Inferior parietal cortex (tissue), 1 donor: ENCODE measurements at regions not wholly inside any gene's neighbourhood (a gene's known extent, or its start where the extent isn't known, plus 50 kb on each side); places are given as distances from the start of the nearest gene placed in this dataset.

Experiments used
- DNase-seq: peaks from one replicate; pipeline ENCODE4 v3.0.0-alpha.2; 2016; ENCODE audit errors: extremely low spot score

DNA sequence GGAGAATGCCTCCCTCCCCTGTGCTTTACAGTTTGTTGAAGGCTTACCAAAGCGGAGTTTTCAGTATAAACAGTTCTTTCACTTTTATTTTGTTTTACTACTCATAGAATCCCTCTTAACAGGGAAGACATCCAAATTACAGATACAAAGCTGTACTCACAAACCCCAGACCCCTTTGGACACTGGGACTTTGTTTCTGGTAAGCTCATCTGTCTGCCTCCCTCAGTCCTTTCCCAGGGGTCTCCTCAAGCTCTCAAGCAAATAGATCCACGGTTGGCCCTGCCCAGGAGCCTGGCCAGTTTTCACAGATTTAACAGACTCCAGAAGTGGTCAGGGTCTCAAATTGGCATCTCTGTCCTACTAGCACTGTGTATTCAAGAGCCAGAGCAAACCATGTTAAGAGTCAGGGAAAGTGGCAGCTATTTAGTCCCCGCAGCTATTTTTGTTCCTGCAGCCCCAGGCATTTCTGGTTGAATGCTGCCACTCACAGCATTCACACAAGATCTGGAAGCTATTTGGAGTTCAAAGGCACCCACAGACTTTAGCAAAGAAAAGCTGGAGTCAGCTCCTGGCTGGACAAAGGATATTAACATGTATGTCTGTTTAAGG, 54.2 kb downstream of the TMEM100 start:
- DNase-seq = no peak

DNA sequence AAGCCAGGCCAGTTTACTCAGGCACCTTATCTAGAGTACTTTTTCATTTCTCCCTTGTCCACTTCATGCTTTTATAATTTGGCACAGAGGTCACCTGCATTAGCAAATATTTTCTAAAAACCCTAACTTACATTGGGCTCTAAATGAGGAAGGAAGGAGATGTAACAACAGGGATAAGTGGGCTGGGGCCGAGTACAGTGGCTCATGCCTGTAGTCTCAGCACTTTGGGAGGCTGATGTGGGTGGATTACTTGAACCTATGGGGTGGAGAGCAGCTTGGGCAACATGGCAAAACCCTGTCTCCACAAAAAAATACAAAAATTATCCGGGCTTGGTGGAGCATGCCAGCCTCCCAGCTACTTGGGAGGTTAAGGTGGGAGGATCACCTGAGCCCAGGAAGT, 55.9 kb downstream of the TMEM100 start:
- no peak for DNase-seq

DNA sequence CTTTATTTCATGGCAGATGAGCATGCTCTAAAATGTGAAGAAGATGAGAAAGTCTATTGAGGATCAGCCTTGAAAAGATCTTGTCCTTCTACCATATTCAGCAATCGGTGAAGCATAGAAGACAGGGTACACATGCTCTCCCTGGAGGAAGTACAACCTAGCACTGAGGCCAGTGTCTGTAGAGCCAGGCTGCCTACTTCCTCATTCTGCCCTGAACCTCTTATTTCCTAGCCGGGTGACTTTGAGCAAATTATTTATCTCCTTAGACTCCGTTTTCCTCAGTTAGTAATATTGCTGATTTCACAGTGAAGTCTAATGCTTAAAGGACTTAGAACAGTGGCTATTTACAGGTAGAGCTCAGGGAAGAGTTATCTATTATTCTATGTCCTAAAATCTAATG, 58.4 kb downstream of the TMEM100 start:
- DNase-seq = no peak

DNA sequence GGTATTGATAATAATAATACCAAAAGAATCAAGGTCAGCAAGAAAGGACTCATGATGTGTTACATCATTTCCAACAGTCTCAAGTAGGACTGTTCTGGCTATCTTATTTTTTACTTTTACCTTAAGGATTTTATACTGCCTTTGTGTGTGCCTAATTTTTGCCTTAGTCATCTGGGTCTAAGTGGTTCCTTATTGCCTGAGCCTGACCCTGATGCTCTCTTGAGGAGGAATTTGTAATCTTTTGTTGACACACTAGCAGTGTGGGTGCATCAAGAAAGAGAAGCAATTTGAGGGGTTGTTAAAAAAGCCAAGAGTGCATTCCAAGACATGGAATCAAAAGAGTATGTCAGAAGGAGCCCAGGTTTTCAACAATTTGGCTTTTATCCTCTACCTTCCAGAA, 59.3 kb downstream of the TMEM100 start:
- DNase-seq = no peak

DNA sequence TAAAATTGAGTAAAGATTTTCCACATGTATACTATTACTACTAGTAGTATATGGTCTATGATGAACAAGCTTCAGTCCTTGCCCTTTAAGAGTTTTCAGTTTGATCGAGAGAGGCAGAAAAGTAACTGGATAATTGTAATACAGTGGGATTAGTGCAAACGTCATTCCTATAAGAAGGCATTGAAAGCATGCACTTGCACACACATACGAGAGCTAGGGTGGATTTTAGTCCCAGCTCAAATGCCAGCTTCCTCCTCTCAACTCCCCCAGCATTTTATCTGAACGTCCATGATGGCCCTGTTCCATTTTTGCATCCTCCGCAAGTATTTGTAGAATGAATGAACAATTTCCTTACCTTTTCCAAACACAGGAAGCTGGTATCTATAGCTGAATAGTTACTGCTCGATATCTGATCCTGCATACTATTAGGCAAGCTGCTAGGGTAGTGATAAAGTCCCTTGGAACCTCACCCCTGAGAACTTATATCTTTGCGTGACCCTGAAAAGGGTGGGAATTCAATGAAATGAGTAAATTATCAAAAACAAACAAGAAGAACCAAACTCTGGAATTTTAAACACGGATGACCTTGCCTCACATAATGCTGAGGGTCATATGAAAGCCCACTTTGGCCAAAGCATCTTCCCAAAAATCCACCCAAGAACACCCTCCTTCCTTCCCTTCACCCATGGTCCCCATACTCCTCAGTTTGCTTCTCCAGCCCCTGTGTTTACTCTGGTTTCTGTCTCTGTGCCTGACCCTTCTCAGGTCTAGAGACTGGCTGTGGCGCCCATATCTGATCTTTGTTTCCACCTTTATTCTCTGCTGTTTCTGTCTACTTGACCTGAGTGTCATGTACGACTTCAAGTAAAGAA, 60.5 kb downstream of the TMEM100 start:
- no peak for DNase-seq

DNA sequence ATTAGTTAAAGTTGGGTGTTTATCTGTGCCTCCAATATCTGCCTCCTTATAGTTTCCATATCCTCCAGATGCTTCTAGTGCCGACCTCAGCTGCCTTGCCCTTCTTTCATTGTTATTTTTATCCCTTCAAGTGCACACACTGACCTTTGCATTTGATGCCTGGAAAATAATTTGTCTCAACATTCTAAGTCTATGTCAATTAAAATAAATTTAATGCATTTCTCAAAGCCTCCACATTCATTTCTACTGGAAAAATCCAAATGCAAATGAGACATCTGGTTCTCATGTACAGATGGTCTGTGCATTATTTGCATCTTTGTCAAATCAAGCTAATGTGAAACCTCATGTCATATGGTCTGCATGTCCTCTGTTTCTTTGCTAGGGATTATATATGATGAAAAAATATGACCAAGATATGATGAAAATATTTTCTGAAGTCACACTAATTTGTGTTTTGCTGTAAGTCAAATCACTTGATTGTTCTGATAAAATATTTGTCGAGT, 61.4 kb downstream of the TMEM100 start:
- DNase-seq = peak; percentile 32

DNA sequence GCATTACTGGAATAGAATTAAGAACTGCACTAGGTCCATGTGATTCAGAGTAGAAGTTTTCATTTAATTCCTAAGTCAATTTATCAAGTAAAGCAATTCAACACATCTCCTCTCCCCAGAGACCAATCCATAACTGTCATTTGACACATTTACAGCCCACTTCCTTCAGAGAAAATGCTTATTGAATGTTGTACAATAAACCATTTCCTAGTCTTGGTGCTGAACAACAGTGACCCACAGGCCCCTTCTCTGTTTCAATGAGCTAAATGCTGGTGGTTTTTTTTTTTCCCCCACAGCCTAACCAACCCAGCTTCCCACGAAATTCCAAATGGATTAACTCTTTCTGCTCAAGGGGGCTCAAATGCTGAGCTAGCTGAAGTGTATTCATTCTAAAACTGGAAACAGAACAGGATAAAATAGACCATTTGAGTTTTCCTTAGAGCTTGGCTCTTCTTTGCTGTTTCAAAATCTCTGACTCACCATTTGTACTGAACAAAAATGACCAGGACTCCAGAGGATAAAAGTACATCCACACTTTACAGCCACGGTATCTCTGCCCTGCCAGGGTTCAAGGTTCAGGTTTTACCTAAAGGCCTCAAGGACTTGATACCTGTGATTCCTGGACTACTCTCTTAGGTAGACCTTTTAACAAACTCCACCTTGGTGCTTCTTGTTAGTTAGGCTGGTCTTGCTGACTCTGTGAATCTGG, 62.3 kb downstream of the TMEM100 start:
- peak; percentile 32 for DNase-seq

DNA sequence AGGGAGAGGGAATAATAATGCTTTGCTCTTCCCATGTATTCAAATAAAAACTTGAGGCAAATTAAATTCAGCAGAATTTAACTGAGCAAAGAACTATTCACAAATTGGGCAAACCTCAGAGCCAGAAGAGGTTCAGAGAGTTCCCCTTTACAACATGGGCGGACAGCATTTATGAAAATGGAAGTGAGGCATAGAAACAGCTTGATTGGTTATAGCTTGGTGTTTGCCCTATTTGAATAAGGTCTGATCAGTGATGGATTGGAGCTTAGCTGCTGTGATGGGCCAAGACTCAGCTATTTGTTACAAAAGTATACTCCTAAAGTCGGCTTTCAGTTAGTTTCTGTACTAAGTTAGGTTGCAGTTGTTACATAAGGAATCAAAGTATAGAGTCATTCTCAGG, 63.0 kb downstream of the TMEM100 start:
- no peak for DNase-seq

DNA sequence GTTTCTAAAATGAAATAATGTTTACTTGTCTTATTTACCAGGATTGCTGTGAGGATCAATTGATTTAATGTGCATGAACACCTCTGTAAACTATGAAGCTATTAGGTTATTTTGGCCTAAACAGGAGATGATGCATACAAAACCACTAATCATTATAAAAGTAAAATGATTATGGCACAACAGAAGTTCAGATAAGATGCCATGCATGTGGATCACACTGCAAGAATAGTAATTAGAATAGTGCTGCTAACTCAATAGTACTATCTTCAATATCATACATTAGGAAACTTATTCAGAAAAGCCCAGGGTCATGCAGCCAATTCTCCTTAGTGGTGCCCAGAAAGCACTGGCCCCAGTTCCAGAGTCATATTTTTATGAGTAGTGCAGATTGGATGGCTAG, 66.9 kb downstream of the TMEM100 start:
- no peak for DNase-seq

DNA sequence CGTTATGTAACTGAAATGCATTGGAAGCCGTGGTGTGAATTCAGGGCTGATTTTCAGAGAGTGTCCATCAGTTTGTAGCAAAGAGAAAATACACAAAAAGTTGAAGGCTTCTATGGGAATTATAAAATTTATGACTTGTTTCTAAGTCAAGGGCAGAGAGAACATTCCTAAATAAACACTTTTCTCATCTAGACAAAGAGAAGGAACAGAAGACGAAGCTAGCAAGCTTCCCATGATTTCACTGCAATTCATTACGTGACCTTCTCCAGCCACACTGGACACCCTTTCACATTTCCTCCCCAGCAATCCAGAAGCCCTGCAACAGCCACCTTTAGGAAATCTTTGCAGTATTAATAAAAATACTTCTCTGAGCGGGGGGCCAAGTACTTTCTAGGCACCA, 67.8 kb downstream of the TMEM100 start:
- no peak for DNase-seq

DNA sequence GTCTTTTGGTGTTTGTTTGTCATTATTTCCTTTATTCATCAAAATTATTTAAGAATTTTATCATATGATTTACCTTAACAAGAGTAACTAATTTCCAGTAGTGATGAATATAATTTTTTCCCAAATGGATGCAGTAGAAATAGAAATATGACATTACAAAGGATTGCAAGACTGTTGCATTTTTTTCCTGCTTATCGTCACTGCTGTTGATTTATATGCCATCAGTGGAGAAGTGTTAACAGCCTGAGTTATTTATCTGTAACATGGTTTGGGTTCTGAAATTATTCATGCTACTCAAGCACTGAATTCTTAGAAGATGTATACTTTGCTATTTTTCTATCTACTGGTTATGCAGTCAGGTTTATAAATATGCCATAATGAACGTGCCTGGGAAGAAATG, 68.6 kb downstream of the TMEM100 start:
- no peak for DNase-seq

DNA sequence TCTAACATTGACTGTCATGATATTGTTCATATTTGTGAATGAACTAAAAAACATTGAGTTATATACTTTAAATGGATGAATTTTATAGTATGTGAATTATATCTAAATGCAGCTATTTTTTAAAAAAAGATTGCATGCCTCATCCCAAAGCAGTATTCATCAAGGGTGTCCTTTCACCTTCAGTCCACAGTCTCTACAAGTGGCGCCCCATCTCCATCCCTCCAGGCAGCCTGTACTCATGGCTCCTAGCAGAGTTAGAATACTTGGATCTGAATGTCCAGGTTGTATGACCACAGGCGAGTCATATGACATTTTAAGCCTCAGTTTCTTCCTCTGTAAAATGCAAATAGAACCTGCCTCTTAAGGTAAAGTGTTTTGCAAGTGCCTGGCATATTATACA, 69.8 kb downstream of the TMEM100 start:
- no peak for DNase-seq

DNA sequence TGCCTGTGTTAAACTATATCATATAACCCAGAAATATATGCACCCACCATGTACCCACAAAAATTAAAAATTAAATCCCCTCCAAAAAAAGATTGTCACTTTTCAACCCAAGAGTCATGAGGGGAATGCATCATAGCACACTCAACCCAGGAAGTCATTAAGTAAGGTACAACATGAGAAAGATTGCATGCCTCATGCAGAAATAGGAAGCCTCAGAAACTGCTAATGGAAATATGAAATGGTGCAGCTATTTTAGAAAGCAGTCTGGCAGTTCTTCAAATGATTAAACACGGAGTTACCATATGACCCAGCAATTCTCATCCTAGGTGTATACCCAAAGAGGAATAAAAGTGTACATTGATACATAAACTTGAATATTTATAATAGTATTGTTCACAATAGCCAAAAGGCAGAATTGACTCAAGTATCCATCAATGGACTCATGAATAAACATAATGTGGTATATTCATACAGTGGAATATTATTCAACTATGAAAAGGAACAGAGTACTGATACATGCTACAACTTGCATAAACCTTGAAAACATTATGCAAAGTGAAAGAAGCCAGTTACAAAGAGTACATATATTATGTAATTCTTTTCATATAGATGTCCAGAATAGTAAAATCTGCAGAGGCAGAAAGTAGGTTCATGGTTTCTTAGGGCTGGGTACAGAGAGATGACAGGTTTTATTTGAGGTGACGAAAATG, 70.4 kb downstream of the TMEM100 start:
- no peak for DNase-seq

DNA sequence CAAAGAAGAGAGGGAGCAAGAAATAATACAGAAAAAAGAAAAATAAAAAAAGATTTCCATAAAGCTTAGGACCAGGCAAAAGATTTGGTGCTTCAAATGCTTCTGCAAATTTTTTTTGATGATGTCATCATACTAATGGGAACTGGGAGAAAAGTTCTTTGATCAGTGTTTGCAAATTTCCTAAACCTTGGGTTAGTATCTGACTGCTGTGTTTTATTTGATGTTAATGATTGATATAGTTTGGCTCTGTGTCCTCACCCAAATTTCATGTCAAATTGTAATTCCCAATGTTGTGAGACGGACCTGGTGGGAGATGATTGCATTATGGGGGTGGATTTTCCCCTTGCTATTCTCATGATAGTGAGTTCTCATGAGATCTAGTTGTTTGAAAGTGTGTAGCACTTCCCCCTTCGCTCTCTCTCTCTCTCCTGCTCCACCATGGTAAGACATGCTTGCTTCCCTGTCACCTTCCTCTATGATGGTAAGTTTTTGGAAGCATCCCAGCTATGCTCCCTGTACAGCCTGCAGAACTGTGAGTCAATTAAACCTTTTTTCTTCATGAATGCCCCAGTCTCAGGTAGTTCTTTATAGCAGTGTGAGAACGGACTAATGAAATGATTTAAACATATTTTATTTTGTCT, 72.6 kb downstream of the TMEM100 start:
- no peak for DNase-seq

DNA sequence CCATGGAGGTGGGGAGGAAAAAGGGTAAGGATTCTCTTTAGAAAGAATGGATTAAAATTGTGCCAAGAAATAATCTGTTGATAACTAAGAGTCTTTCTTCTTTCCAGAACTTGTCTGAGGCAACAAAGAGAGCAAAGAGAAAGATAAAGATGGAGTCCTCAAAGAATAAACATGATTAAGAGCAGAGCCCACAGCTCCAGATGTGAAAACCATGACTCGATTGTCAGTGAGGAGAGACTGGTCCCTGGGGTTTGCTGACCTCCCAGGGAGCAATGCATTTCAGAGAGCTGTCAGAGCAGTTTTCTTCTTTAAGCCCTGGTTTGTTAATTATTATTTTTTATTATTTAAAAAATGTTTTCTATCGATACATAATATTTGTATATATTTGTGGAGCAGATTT, 74.6 kb downstream of the TMEM100 start:
- DNase-seq = no peak

DNA sequence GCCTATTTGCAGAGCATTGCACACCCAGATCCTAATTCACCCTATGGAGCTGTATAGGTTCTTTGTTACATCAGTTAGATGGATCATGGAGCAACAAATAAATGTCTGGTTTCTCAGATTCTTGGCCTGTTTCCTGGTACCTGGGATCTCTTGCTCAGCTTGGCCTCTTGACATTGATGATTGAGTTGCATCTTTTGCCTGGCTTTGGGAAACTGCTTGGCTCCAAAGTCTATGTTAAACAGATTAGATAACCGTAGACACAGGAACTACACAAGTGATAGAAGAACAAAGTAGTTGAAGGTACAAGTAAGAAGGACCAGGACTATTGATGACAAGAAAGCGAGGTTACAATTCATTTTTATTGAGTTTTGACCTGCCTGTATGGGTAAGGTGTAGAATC, 77.3 kb downstream of the TMEM100 start:
- DNase-seq = no peak

DNA sequence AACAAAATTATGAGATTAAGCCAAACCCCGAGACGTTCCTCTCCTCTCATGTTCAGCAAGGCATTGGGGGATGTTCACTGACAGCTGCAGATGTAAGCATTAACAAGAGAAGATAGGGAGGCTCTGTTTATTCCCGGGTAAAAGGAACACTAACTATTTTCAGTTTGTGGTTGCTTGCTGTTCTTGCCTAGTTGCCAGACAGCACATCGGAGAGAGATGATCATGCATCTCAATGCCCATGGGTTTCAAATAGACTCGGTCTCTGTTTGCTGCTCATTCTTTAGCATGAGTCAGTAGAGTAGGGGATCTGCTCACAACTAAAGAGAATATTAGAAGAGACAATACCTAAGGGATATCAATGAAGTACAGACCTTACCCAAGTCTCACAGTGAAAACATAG, 78.3 kb downstream of the TMEM100 start:
- DNase-seq = no peak

DNA sequence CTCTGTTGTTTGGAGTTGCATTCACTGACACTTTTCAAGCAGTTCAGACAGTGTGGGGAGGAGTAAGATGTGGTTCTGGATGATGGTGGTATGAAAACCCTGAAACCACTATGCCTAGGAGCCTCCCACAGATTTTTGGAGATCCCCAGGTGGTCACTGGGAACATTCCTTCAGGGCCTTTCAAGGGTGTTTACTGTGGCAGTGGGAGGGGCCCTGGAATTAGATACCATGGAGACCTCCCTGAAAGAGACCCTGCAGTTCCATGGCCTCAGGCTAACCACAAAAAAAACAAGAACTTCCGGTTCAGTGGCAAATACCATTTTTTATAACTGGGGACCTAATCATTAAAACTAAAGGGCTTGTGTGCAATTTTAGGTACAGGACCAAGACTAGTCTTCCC, 79.9 kb downstream of the TMEM100 start:
- DNase-seq = no peak

DNA sequence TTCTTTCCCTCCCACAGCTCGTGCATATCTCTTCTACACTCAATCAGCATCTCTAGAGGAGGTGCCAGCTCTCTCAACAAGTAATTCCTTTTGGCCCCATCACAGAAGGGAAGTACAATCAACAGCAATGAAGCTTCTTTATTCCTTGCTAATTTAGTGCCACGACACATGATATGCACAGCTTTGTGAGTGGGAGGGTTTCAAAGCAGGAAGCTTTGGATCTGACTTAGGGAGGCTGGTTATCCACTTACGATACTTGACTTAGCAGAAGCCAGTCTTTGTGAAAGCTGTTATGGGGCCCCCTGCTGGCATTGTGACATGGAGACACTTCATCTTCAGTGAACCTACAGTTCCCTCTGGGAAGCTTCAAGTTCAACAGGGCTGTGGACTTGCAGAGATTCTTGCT, 81.0 kb downstream of the TMEM100 start:
- DNase-seq = peak; percentile 58

DNA sequence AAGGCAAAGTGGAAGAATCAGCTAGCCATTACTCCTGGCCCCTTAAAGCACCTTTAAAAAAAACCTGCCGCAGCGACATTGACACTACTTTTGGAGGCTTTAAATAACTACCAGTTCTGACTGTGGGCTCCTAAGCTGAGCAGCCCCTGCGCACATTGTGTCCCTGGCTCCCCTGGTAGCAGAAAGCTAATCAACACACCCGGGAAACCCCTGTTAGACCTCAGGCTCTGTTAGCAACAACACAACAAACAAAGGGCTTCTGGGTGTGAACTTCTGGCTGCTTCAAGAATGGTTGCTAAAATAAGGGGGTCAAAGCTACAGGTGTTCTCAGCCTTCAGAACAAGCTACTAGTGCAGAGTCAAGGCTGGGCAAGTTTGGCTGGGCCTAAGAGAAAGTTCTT, 83.6 kb downstream of the TMEM100 start:
- no peak for DNase-seq

DNA sequence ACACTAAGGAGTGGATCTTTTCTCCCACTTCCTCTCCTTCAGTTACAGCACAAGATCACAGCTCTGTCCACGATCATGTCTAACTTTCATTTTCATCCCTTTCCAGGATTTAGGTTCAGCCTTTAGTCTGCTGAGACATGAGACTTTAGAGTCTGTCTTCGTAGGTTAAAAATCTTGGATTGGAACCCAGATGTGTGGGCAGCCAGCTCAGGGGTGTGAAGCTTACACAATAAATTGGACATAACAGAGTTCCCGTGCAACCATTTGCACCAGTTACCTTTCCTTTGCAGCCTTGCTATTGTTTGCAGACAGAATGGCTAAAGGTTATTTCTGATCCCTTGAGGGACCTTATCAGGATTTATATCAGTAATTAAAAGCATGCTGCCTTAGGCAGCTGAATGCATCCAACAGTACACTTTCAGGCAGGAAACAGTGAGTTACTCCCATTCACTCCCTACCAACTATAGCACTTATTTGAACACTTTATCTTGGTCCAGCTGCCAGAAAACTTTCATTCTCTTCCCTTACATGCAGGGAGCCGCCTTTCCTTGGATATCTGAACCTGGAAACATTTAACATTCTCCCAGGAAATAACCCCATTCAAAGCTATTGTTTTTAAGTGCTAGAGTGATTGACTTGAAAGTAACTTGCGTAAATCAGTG, 87.3 kb downstream of the TMEM100 start:
- DNase-seq = peak; percentile 61
